HepG2 (cell line): ENCODE measurements at regions not wholly inside any gene's neighbourhood (a gene's known extent, or its start where the extent isn't known, plus 50 kb on each side); places are given as distances from the start of the nearest gene placed in this dataset.
"Not testable (repeated sequence)": the region's sequence is repeated elsewhere in the genome, so short reads cannot be mapped to it uniquely, and the experiment has no call there.

ENCODE experiments used
- ATAC-seq: fragments of 200-7000 bp; cut with Tn5 transposase; 3 replicates; pipeline ENCODE4 v1.9.1; 2020; ENCODE audit warnings: mild to moderate bottlenecking, moderate library complexity
- BruUV-seq: library from RNA; stranded (reverse); fragments of 400-500 nt; replicated peaks from 2 replicates; lab custom pipeline; 2021; lab: Mats Ljungman, UMichigan
- CTCF ChIA-PET: fragments of 300-600 bp; formaldehyde crosslinking; extraction: SDS; loops from one replicate; lab custom pipeline; 2021; ENCODE audit warnings: low total read pairs, inconsistent platforms, low intra/inter-chr PET ratio; lab: Yijun Ruan, JAX
- POLR2A ChIA-PET: fragments of 350-600 bp; sonication (Branson Sonifier 250); formaldehyde crosslinking; loops from one replicate; lab custom pipeline; 2020; ENCODE audit warnings: antibody characterized with exemption, inconsistent platforms; lab: Yijun Ruan, JAX
- DNase-seq: peaks from one replicate; pipeline ENCODE4 v3.0.0-alpha.2; 2015; ENCODE audit warnings: low spot score
- FAIRE-seq: peaks from 3 replicates; lab custom pipeline; 2011; peaks lifted over from hg19 to GRCh38; lab: Jason Lieb, UNC
- H2AFZ ChIP-seq: one replicate; pipeline ENCODE4 v1.6.1; 2011; ENCODE audit warnings: low read length, inconsistent platforms
- H3K27ac ChIP-seq: fragments of 300-600 bp; 3 replicates; pipeline ENCODE4 v1.8.0; 2011; ENCODE audit warnings: mixed run types, mild to moderate bottlenecking, mixed read lengths, low read length, inconsistent platforms; ENCODE audit not compliant: insufficient read depth; ENCODE audit errors: extremely low read length
- H3K27me3 ChIP-seq, 2 experiments: fragments of 200-600 bp in 1 of 2; 2 replicates in 1 of 2; 3 replicates in 1 of 2; pipeline versions ENCODE4 v1.6.0 to v1.8.0; 2011; ENCODE audit warnings: low read length in 2 of 2, mild to moderate bottlenecking in 2 of 2, moderate library complexity in 2 of 2, inconsistent platforms in 1 of 2; ENCODE audit not compliant: insufficient read depth in 2 of 2, control insufficient read depth in 1 of 2
- H3K36me3 ChIP-seq, 2 experiments: fragments of 200-600 bp in 1 of 2; replicated peaks in 1 of 2; 2 replicates in 1 of 2; 3 replicates in 1 of 2; pipeline versions ENCODE4 v1.5.1 to v1.8.0; 2011; ENCODE audit warnings: low read length in 2 of 2, inconsistent platforms in 1 of 2; ENCODE audit not compliant: insufficient read depth in 2 of 2, control insufficient read depth in 1 of 2
- H3K4me1 ChIP-seq: 2 replicates; pipeline ENCODE4 v1.5.1; 2012; ENCODE audit warnings: low read length, inconsistent platforms; ENCODE audit not compliant: insufficient read depth
- H3K4me2 ChIP-seq: 2 replicates; pipeline ENCODE4 v1.6.0; 2011; ENCODE audit warnings: low read depth, low read length, inconsistent platforms
- H3K4me3 ChIP-seq, 3 experiments: fragments of 200-600 bp in 1 of 3; sonication (generic), shearing (Covaris generic) in 1 of 3; replicated peaks in 1 of 3; 2 replicates each; pipeline ENCODE4 v1.5.1; 2011 to 2016; ENCODE audit warnings: low read length in 3 of 3, inconsistent platforms in 2 of 3, low read depth in 2 of 3, mild to moderate bottlenecking in 2 of 3, control low read depth in 1 of 3, mixed read lengths in 1 of 3; ENCODE audit not compliant: insufficient read depth in 1 of 3
- H3K79me2 ChIP-seq: one replicate; pipeline ENCODE4 v1.6.1; 2011; ENCODE audit warnings: low read length, inconsistent platforms; ENCODE audit not compliant: insufficient read depth
- H3K9ac ChIP-seq: 2 replicates; pipeline ENCODE4 v1.6.0; 2011; ENCODE audit warnings: mild to moderate bottlenecking, low read depth, low read length, inconsistent platforms; ENCODE audit not compliant: insufficient read depth
- H3K9me3 ChIP-seq: 2 replicates; pipeline ENCODE4 v1.5.1; 2012; ENCODE audit warnings: mild to moderate bottlenecking, low read length
- H4K20me1 ChIP-seq: 2 replicates; pipeline ENCODE4 v1.6.0; 2011; ENCODE audit warnings: inconsistent platforms, mild to moderate bottlenecking, low read length, moderate library complexity; ENCODE audit not compliant: insufficient read depth
- WGBS: methylation state at CpG from one replicate; pipeline ENCODE4 v1.1.6; 2017; ENCODE audit warnings: low lambda C conversion rate; 5-methylcytosine and 5-hydroxymethylcytosine counted together
- in situ Hi-C: cut with HindIII; loops from 2 replicates; pipeline ENCODE4 v1.10.0; 2017; ENCODE audit warnings: low pct_unique_long_range_greater_than_20kb; ENCODE audit not compliant: extremely low pct_ligation_motif_present
- intact Hi-C: fragments of 100-400 bp; cut with micrococcal nuclease; formaldehyde crosslinking; loops from one replicate; pipeline ENCODE4 v1.10.0; 2022; ENCODE audit not compliant: unreplicated experiment

GRCh38 chr9:66244763-66245162, 507.8 kb downstream of the FOXD4L4 start:
- in situ Hi-C loops, H3K79me2 ChIP-seq, H3K9me3 ChIP-seq, FAIRE-seq, H3K36me3 ChIP-seq, H3K27ac ChIP-seq, DNase-seq, ATAC-seq, H3K9ac ChIP-seq, H4K20me1 ChIP-seq, CTCF ChIA-PET, H3K4me2 ChIP-seq, POLR2A ChIA-PET, H3K4me1 ChIP-seq, H3K4me3 ChIP-seq, BruUV-seq, intact Hi-C loops, H2AFZ ChIP-seq, H3K27me3 ChIP-seq: not testable (repeated sequence)
- WGBS = no CpG with 5 or more reads among the region's 4 CpGs

- H3K9ac ChIP-seq, FAIRE-seq, in situ Hi-C loops, intact Hi-C loops, CTCF ChIA-PET, POLR2A ChIA-PET, BruUV-seq, H3K4me2 ChIP-seq, H3K27me3 ChIP-seq, H3K36me3 ChIP-seq, DNase-seq, H3K79me2 ChIP-seq, H3K4me3 ChIP-seq, H3K27ac ChIP-seq, H3K4me1 ChIP-seq, H3K9me3 ChIP-seq, H2AFZ ChIP-seq, ATAC-seq, H4K20me1 ChIP-seq: not testable (repeated sequence)
- WGBS = no CpG with 5 or more reads among the region's 3 CpGs
Measured at GRCh38 chr9:66245481-66245880, 508.5 kb downstream of the FOXD4L4 start.

GRCh38 chr9:66257581-66257980, 520.6 kb downstream of the FOXD4L4 start:
- H3K9ac ChIP-seq, FAIRE-seq, intact Hi-C loops: not testable (repeated sequence)

GRCh38 chr9:66261576-66261975, 524.6 kb downstream of the FOXD4L4 start:
- H3K4me1 ChIP-seq, in situ Hi-C loops, H4K20me1 ChIP-seq, H3K9ac ChIP-seq, H3K27ac ChIP-seq, H3K36me3 ChIP-seq, H3K9me3 ChIP-seq, H2AFZ ChIP-seq, FAIRE-seq, DNase-seq, H3K79me2 ChIP-seq, H3K27me3 ChIP-seq, H3K4me2 ChIP-seq, H3K4me3 ChIP-seq, ATAC-seq, BruUV-seq, POLR2A ChIA-PET, intact Hi-C loops, CTCF ChIA-PET: not testable (repeated sequence)
- no CpG with 5 or more reads among the region's 4 CpGs for WGBS

More at GRCh38 chr9:66257581-66257980, 520.6 kb downstream of the FOXD4L4 start:
- H4K20me1 ChIP-seq, H3K27me3 ChIP-seq, BruUV-seq, ATAC-seq, CTCF ChIA-PET, in situ Hi-C loops, DNase-seq, H3K9me3 ChIP-seq, H2AFZ ChIP-seq, H3K4me3 ChIP-seq, POLR2A ChIA-PET, H3K36me3 ChIP-seq, H3K4me2 ChIP-seq, H3K27ac ChIP-seq, H3K79me2 ChIP-seq, H3K4me1 ChIP-seq: not testable (repeated sequence)
- WGBS = no CpG with 5 or more reads among the region's 3 CpGs
